ENCODE measurements at regions not wholly inside any gene's neighbourhood (a gene's known extent, or its start where the extent isn't known, plus 50 kb on each side); places are given as distances from the start of the nearest gene placed in this dataset.

GRCh38 chr7:131061158-131061557 lies 266.5 kb upstream of the MKLN1 start:
- CTCF ChIA-PET = interaction anchor here (0.5 to 1.4 kb wide), 2 partner anchors 9 to 915 kb away, joined by 3 read pairs; no protein-coding TSS in a partner anchor
- H3K79me2 ChIP-seq (ENCODE audit: control insufficient read depth, insufficient read depth, low read length) = no peaks in the 10 kb centered on the region

More at GRCh38 chr7:131061158-131061557, 266.5 kb upstream of the MKLN1 start:
- H3K36me3 ChIP-seq (ENCODE audit: control insufficient read depth in 2 of 2, extremely low read depth in 1 of 2, insufficient read depth in 2 of 2, low read length in 2 of 2) = no peaks in the 10 kb centered on the region
- H3K4me1 ChIP-seq (ENCODE audit: control insufficient read depth, extremely low read depth, insufficient read depth, low read length) = peaks cover 9% of the 10 kb centered on the region
- intact Hi-C loops (cut with micrococcal nuclease) = no loop called here
- no peak overlapping the region for H2AFZ ChIP-seq (ENCODE audit: low read depth, low read length)
- no peak overlapping the region for H3K9ac ChIP-seq (replicated peaks; ENCODE audit: extremely low read depth, insufficient read depth, low read length)
- no peak for DNase-seq (ENCODE audit: low read depth, low spot score)
- no peak overlapping the region for H3K4me3 ChIP-seq (replicated peaks in 1 of 3; ENCODE audit: insufficient read depth in 1 of 3, low read depth in 1 of 3, low read length in 3 of 3)
- H3K9me1 ChIP-seq (replicated peaks; ENCODE audit: control insufficient read depth, extremely low read depth, insufficient read depth, low read length) = no peaks in the 10 kb centered on the region
- POLR2A ChIA-PET = no interaction called here
- dilution Hi-C loops (cut with MboI; ENCODE audit: extremely low pct_ligation_motif_present, low sequenced_read_pairs) = no loop called here
- no peak overlapping the region for H3K27ac ChIP-seq (ENCODE audit: insufficient read depth, low read depth, low read length)
- no peaks in the 10 kb centered on the region for H4K20me1 ChIP-seq (replicated peaks; ENCODE audit: control insufficient read depth, extremely low read depth, insufficient read depth, low read length)
- BruUV-seq (replicated peaks) = no TSS peak
- no peaks in the 10 kb centered on the region for H3K9me3 ChIP-seq (replicated peaks; ENCODE audit: control insufficient read depth, insufficient read depth, low read length)
- no peak overlapping the region for H3K4me2 ChIP-seq (ENCODE audit: insufficient read depth, low read length)
- no peak for FAIRE-seq
- no peaks in the 10 kb centered on the region for H3K27me3 ChIP-seq (ENCODE audit: control insufficient read depth in 2 of 2, insufficient read depth in 2 of 2, low read length in 2 of 2)
- TF ChIP-seq JUN (IDR thresholded peaks at IDR 0.05; ENCODE audit: borderline replicate concordance, insufficient read depth, insufficient read length, low read depth) (no peak), MYC (IDR thresholded peaks at IDR 0.05; ENCODE audit: low read depth, low read length) (no peak), POLR2A (IDR thresholded peaks at IDR 0.05; ENCODE audit: low read depth, low read length) (no peak), GATA2 (IDR thresholded peaks at IDR 0.05; ENCODE audit: insufficient read depth, insufficient read length, low read depth, low read length) (no peak), EZH2 (IDR thresholded peaks at IDR 0.05; ENCODE audit: borderline replicate concordance, low read depth, low read length, severe bottlenecking) (no peak), MAX (IDR thresholded peaks at IDR 0.05; ENCODE audit: insufficient read depth, insufficient read length) (no peak), POLR2AphosphoS5 (IDR thresholded peaks at IDR 0.05; ENCODE audit: insufficient read depth, low read depth, low read length) (no peak), FOS (IDR thresholded peaks at IDR 0.05; ENCODE audit: borderline replicate concordance, insufficient read depth, low read length) (no peak)
- TF ChIP-seq, protein P1, sequence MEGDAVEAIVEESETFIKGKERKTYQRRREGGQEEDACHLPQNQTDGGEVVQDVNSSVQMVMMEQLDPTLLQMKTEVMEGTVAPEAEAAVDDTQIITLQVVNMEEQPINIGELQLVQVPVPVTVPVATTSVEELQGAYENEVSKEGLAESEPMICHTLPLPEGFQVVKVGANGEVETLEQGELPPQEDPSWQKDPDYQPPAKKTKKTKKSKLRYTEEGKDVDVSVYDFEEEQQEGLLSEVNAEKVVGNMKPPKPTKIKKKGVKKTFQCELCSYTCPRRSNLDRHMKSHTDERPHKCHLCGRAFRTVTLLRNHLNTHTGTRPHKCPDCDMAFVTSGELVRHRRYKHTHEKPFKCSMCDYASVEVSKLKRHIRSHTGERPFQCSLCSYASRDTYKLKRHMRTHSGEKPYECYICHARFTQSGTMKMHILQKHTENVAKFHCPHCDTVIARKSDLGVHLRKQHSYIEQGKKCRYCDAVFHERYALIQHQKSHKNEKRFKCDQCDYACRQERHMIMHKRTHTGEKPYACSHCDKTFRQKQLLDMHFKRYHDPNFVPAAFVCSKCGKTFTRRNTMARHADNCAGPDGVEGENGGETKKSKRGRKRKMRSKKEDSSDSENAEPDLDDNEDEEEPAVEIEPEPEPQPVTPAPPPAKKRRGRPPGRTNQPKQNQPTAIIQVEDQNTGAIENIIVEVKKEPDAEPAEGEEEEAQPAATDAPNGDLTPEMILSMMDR (IDR thresholded peaks at IDR 0.05; ENCODE audit: extremely low read depth in 1 of 2, insufficient read depth in 1 of 2, low read depth in 1 of 2, low read length in 2 of 2) = no peak
